ENCODE measurements at regions not wholly inside any gene's neighbourhood (a gene's known extent, or its start where the extent isn't known, plus 50 kb on each side); places are given as distances from the start of the nearest gene placed in this dataset.

GRCh38 chr1:76012341-76013205 lies 62.0 kb upstream of the ST6GALNAC3 start:
- H3K27ac ChIP-seq (ENCODE audit: low read depth), result no peak overlapping the region
- WGBS, result 54% methylated on average over 2 of the region's 2 CpGs
- H3K4me1 ChIP-seq (ENCODE audit: insufficient read depth), result no peaks in the 10 kb centered on the region
- no peak overlapping the region for H3K4me3 ChIP-seq (ENCODE audit: low read depth, low read length)
- H3K36me3 ChIP-seq (ENCODE audit: insufficient read depth), result no peaks in the 10 kb centered on the region
- DNase-seq (ENCODE audit: extremely low spot score), result no peak

- DNase-seq (ENCODE audit: extremely low spot score), result no peak
- Histone ChIP-seq H3K36me3 (ENCODE audit: insufficient read depth) (no peaks in the 10 kb centered on the region), H3K4me1 (ENCODE audit: insufficient read depth) (no peaks in the 10 kb centered on the region), H3K27ac (ENCODE audit: low read depth) (no peak overlapping the region), H3K4me3 (ENCODE audit: low read depth, low read length) (no peak overlapping the region)
These were observed 61.4 kb upstream of the ST6GALNAC3 start for GRCh38 chr1:76013206-76013581.

GRCh38 chr1:76015478-76016103 lies 59.0 kb upstream of the ST6GALNAC3 start:
- WGBS, result 98% methylated on average over 1 of the region's 1 CpG
- no peaks in the 10 kb centered on the region for H3K4me1 ChIP-seq (ENCODE audit: insufficient read depth)

GRCh38 chr1:76018045-76018444 lies 56.5 kb upstream of the ST6GALNAC3 start:
- no peak for DNase-seq (ENCODE audit: extremely low spot score)
- Histone ChIP-seq H3K4me1 (ENCODE audit: insufficient read depth) (no peaks in the 10 kb centered on the region), H3K4me3 (ENCODE audit: low read depth, low read length) (no peak overlapping the region), H3K27ac (ENCODE audit: low read depth) (no peak overlapping the region), H3K36me3 (ENCODE audit: insufficient read depth) (no peaks in the 10 kb centered on the region)
- WGBS, result 94% methylated on average over 2 of the region's 2 CpGs

More at GRCh38 chr1:76015478-76016103, 59.0 kb upstream of the ST6GALNAC3 start:
- no peaks in the 10 kb centered on the region for H3K36me3 ChIP-seq (ENCODE audit: insufficient read depth)
- no peak overlapping the region for H3K27ac ChIP-seq (ENCODE audit: low read depth)
- no peak for DNase-seq (ENCODE audit: extremely low spot score)
- H3K4me3 ChIP-seq (ENCODE audit: low read depth, low read length), result no peak overlapping the region

GRCh38 chr1:76021846-76022245 lies 52.7 kb upstream of the ST6GALNAC3 start:
- DNase-seq (ENCODE audit: extremely low spot score), result no peak
- Histone ChIP-seq H3K27ac (ENCODE audit: low read depth) (no peak overlapping the region), H3K4me1 (ENCODE audit: insufficient read depth) (no peaks in the 10 kb centered on the region), H3K4me3 (ENCODE audit: low read depth, low read length) (no peak overlapping the region), H3K36me3 (ENCODE audit: insufficient read depth) (no peaks in the 10 kb centered on the region)
- 69% methylated on average over 4 of the region's 4 CpGs for WGBS

GRCh38 chr1:76023669-76024435 lies 50.7 kb upstream of the ST6GALNAC3 start:
- DNase-seq (ENCODE audit: extremely low spot score), result no peak
- H3K4me3 ChIP-seq (ENCODE audit: low read depth, low read length), result no peak overlapping the region
- H3K36me3 ChIP-seq (ENCODE audit: insufficient read depth), result no peaks in the 10 kb centered on the region
- H3K27ac ChIP-seq (ENCODE audit: low read depth), result no peak overlapping the region
- no peaks in the 10 kb centered on the region for H3K4me1 ChIP-seq (ENCODE audit: insufficient read depth)
- WGBS, result 18% methylated on average over 1 of the region's 1 CpG
